ENCODE measurements at regions not wholly inside any gene's neighbourhood (a gene's known extent, or its start where the extent isn't known, plus 50 kb on each side); places are given as distances from the start of the nearest gene placed in this dataset.
A peak's percentile ranks its signal among the peaks of the same experiment; 100 is the strongest.

DNA sequence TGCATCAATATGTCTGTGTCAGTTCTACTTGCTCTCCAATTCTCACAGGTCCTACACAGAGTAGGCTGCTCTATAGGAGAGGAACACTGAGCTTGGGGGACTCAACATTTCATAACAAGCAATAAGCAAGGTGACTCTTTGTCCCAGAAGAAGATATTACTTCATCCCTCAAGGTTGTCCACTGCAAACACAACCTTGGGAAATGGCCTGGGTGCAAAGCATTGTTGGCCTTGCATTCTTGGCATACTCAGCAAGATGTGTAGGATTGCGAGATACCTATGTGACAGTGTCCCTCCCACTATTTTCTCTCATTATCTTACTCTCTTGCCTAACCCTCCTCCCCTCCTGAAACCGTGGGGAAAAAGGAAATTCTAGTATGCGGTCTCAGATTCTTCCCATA is 169.8 kb upstream of the FREM1 start (continued):
- TF ChIP-seq, protein P1, sequence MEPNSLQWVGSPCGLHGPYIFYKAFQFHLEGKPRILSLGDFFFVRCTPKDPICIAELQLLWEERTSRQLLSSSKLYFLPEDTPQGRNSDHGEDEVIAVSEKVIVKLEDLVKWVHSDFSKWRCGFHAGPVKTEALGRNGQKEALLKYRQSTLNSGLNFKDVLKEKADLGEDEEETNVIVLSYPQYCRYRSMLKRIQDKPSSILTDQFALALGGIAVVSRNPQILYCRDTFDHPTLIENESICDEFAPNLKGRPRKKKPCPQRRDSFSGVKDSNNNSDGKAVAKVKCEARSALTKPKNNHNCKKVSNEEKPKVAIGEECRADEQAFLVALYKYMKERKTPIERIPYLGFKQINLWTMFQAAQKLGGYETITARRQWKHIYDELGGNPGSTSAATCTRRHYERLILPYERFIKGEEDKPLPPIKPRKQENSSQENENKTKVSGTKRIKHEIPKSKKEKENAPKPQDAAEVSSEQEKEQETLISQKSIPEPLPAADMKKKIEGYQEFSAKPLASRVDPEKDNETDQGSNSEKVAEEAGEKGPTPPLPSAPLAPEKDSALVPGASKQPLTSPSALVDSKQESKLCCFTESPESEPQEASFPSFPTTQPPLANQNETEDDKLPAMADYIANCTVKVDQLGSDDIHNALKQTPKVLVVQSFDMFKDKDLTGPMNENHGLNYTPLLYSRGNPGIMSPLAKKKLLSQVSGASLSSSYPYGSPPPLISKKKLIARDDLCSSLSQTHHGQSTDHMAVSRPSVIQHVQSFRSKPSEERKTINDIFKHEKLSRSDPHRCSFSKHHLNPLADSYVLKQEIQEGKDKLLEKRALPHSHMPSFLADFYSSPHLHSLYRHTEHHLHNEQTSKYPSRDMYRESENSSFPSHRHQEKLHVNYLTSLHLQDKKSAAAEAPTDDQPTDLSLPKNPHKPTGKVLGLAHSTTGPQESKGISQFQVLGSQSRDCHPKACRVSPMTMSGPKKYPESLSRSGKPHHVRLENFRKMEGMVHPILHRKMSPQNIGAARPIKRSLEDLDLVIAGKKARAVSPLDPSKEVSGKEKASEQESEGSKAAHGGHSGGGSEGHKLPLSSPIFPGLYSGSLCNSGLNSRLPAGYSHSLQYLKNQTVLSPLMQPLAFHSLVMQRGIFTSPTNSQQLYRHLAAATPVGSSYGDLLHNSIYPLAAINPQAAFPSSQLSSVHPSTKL (CRISPR knock-in tag; IDR thresholded peaks at IDR 0.05) = peak; percentile 98
- TF ChIP-seq ZNF780A (CRISPR knock-in tag; IDR thresholded peaks at IDR 0.05) (no peak), ELF3 (CRISPR knock-in tag; IDR thresholded peaks at IDR 0.05) (peak; percentile 57; the same call in 1 of the 2 replicates), ZSCAN31 (CRISPR knock-in tag; IDR thresholded peaks at IDR 0.05; ENCODE audit: low read depth) (no peak), TARDBP (CRISPR knock-in tag; IDR thresholded peaks at IDR 0.05) (peak; percentile 68), NR2F6 (IDR thresholded peaks at IDR 0.05) (peak; percentile 55; the same call in 1 of the 2 replicates), NR2F6 (CRISPR knock-in tag; IDR thresholded peaks at IDR 0.05) (peak; percentile 73), HDAC1 (CRISPR knock-in tag; IDR thresholded peaks at IDR 0.05) (peak; percentile 73), ONECUT2 (CRISPR knock-in tag; IDR thresholded peaks at IDR 0.05) (peak; percentile 54; the same call in 1 of the 2 replicates), ZNF510 (CRISPR knock-in tag; IDR thresholded peaks at IDR 0.05; ENCODE audit: low read depth) (no peak), ZMYM3 (CRISPR knock-in tag; IDR thresholded peaks at IDR 0.05) (0 out of 2 replicates have a peak, but pooled peaks have one; percentile 15), NONO (IDR thresholded peaks at IDR 0.05) (no peak), NONO (CRISPR knock-in tag; conservative IDR thresholded peaks at IDR 0.05) (peak; percentile 66), ZNF816 (CRISPR knock-in tag; IDR thresholded peaks at IDR 0.05; ENCODE audit: borderline replicate concordance) (no peak), RAD21 (CRISPR knock-in tag; IDR thresholded peaks at IDR 0.05) (no peak), RNF2 (conservative IDR thresholded peaks at IDR 0.05; ENCODE audit: low read depth) (0 out of 2 replicates have a peak, but pooled peaks have one; percentile 36), BCL6 (CRISPR knock-in tag; IDR thresholded peaks at IDR 0.05) (peak; percentile 91), ZKSCAN1 (IDR thresholded peaks at IDR 0.05; ENCODE audit: low read length) (peak; percentile 73), CEBPB (IDR thresholded peaks at IDR 0.05; ENCODE audit: borderline replicate concordance, low read depth, low read length) (peak; percentile 95)
- TF ChIP-seq, protein P2, sequence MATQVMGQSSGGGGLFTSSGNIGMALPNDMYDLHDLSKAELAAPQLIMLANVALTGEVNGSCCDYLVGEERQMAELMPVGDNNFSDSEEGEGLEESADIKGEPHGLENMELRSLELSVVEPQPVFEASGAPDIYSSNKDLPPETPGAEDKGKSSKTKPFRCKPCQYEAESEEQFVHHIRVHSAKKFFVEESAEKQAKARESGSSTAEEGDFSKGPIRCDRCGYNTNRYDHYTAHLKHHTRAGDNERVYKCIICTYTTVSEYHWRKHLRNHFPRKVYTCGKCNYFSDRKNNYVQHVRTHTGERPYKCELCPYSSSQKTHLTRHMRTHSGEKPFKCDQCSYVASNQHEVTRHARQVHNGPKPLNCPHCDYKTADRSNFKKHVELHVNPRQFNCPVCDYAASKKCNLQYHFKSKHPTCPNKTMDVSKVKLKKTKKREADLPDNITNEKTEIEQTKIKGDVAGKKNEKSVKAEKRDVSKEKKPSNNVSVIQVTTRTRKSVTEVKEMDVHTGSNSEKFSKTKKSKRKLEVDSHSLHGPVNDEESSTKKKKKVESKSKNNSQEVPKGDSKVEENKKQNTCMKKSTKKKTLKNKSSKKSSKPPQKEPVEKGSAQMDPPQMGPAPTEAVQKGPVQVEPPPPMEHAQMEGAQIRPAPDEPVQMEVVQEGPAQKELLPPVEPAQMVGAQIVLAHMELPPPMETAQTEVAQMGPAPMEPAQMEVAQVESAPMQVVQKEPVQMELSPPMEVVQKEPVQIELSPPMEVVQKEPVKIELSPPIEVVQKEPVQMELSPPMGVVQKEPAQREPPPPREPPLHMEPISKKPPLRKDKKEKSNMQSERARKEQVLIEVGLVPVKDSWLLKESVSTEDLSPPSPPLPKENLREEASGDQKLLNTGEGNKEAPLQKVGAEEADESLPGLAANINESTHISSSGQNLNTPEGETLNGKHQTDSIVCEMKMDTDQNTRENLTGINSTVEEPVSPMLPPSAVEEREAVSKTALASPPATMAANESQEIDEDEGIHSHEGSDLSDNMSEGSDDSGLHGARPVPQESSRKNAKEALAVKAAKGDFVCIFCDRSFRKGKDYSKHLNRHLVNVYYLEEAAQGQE (IDR thresholded peaks at IDR 0.05; ENCODE audit: borderline replicate concordance in 1 of 2, low read depth in 1 of 2, low read length in 2 of 2) = peak in 1 of 2 experiments; percentile 32; a peak in 1 of 4 replicates
- TF ChIP-seq, protein P3, sequence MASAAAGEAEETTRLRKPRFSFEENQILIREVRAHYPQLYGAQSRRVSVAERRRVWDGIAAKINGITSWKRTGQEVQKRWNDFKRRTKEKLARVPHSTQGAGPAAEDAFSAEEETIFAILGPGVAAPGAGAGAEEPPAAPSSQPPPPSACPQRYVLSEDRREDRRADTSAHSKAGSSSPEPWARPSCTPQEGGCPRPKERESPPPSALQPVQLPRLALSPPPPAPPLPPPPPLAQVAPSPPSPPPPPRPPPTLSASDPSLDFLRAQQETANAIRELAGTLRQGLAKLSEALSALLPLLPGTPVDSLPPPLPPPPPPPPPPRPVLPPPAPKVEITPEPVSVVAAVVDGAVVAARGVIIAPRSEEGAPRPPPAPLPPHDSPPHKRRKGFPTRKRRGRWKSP (CRISPR knock-in tag; IDR thresholded peaks at IDR 0.05) = peak; percentile 46; the same call in 1 of the 2 replicates
- TF ChIP-seq, protein P4, sequence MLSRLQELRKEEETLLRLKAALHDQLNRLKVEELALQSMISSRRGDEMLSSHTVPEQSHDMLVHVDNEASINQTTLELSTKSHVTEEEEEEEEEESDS (CRISPR knock-in tag; IDR thresholded peaks at IDR 0.05; ENCODE audit: borderline replicate concordance) = no peak
- TF ChIP-seq, protein P5, sequence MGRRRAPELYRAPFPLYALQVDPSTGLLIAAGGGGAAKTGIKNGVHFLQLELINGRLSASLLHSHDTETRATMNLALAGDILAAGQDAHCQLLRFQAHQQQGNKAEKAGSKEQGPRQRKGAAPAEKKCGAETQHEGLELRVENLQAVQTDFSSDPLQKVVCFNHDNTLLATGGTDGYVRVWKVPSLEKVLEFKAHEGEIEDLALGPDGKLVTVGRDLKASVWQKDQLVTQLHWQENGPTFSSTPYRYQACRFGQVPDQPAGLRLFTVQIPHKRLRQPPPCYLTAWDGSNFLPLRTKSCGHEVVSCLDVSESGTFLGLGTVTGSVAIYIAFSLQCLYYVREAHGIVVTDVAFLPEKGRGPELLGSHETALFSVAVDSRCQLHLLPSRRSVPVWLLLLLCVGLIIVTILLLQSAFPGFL (CRISPR knock-in tag; IDR thresholded peaks at IDR 0.05) = no peak

Data from HepG2 (cell line).